ENCODE measurements at regions not wholly inside any gene's neighbourhood (a gene's known extent, or its start where the extent isn't known, plus 50 kb on each side); places are given as distances from the start of the nearest gene placed in this dataset.

- no peak for DNase-seq
- Histone ChIP-seq H3K4me3 (no peak overlapping the region), H3K4me1 (peaks cover 0 to 27% (median 7%) of the 10 kb centered on the region in 4 donors), H3K36me3 (no peaks in the 10 kb centered on the region), H3K27me3 (peaks cover 0 to 70% (median 28%) of the 10 kb centered on the region in 3 donors), H3K9me3 (no peaks in the 10 kb centered on the region), H3K27ac (no peak overlapping the region)
- TF ChIP-seq POLR2A (IDR thresholded peaks at IDR 0.05) (no peak), POLR2AphosphoS5 (IDR thresholded peaks at IDR 0.05) (no peak), EP300 (IDR thresholded peaks at IDR 0.05) (no peak)
- TF ChIP-seq, protein P1, sequence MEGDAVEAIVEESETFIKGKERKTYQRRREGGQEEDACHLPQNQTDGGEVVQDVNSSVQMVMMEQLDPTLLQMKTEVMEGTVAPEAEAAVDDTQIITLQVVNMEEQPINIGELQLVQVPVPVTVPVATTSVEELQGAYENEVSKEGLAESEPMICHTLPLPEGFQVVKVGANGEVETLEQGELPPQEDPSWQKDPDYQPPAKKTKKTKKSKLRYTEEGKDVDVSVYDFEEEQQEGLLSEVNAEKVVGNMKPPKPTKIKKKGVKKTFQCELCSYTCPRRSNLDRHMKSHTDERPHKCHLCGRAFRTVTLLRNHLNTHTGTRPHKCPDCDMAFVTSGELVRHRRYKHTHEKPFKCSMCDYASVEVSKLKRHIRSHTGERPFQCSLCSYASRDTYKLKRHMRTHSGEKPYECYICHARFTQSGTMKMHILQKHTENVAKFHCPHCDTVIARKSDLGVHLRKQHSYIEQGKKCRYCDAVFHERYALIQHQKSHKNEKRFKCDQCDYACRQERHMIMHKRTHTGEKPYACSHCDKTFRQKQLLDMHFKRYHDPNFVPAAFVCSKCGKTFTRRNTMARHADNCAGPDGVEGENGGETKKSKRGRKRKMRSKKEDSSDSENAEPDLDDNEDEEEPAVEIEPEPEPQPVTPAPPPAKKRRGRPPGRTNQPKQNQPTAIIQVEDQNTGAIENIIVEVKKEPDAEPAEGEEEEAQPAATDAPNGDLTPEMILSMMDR (IDR thresholded peaks at IDR 0.05), result no peak
- WGBS, 5 donors, result 37 to 53% (median 48%) methylated on average over 9 to 15 of the region's 15 CpGs
- intact Hi-C loops (cut with DNase I; ENCODE audit: low total_unique reads), result no loop called here
Observed at GRCh38 chr20:62561182-62561581, 81.1 kb upstream of the SLCO4A1 start.

- Histone ChIP-seq H3K4me3 (no peak overlapping the region), H3K27me3 (peaks cover 0 to 63% (median 24%) of the 10 kb centered on the region in 3 donors)
- intact Hi-C loops (cut with DNase I; ENCODE audit: low total_unique reads), result no loop called here
Observed at GRCh38 chr20:62561948-62562347, 80.4 kb upstream of the SLCO4A1 start.

GRCh38 chr20:62562831-62563230 is 79.5 kb upstream of the SLCO4A1 start:
- intact Hi-C loops (cut with DNase I; ENCODE audit: low total_unique reads), result no loop called here
- Histone ChIP-seq H3K4me3 (no peak overlapping the region), H3K4me1 (peaks cover 0 to 23% (median 3%) of the 10 kb centered on the region in 4 donors), H3K27me3 (peaks cover 0 to 54% (median 19%) of the 10 kb centered on the region in 3 donors), H3K9me3 (no peaks in the 10 kb centered on the region), H3K36me3 (no peaks in the 10 kb centered on the region), H3K27ac (no peak overlapping the region)
- 71 to 87% (median 78%) methylated on average over 14 to 18 of the region's 18 CpGs for WGBS, 5 donors
- TF ChIP-seq, protein P1 (IDR thresholded peaks at IDR 0.05), result no peak
- TF ChIP-seq POLR2AphosphoS5 (IDR thresholded peaks at IDR 0.05) (no peak), POLR2A (IDR thresholded peaks at IDR 0.05) (no peak), EP300 (IDR thresholded peaks at IDR 0.05) (no peak)
- no peak for DNase-seq

More at GRCh38 chr20:62561948-62562347, 80.4 kb upstream of the SLCO4A1 start:
- no peak for DNase-seq
- TF ChIP-seq POLR2A (IDR thresholded peaks at IDR 0.05) (no peak), POLR2AphosphoS5 (IDR thresholded peaks at IDR 0.05) (no peak), EP300 (IDR thresholded peaks at IDR 0.05) (no peak)
- TF ChIP-seq, protein P1 (IDR thresholded peaks at IDR 0.05), result no peak
- Histone ChIP-seq H3K36me3 (no peaks in the 10 kb centered on the region), H3K9me3 (no peaks in the 10 kb centered on the region), H3K4me1 (peaks cover 0 to 27% (median 6%) of the 10 kb centered on the region in 4 donors), H3K27ac (no peak overlapping the region)
- 47 to 57% (median 49%) methylated on average over 16 of the region's 16 CpGs for WGBS, 5 donors

- Histone ChIP-seq H3K4me1 (peaks cover 0 to 16% (median 0%) of the 10 kb centered on the region in 4 donors), H3K9me3 (no peaks in the 10 kb centered on the region), H3K4me3 (no peak overlapping the region), H3K36me3 (no peaks in the 10 kb centered on the region), H3K27me3 (peaks cover 0 to 47% (median 17%) of the 10 kb centered on the region in 3 donors), H3K27ac (no peak overlapping the region)
- WGBS, 5 donors, result 77 to 84% (median 81%) methylated on average over 7 to 15 of the region's 15 CpGs
- intact Hi-C loops (cut with DNase I; ENCODE audit: low total_unique reads), result no loop called here
- TF ChIP-seq EP300 (IDR thresholded peaks at IDR 0.05) (no peak), POLR2AphosphoS5 (IDR thresholded peaks at IDR 0.05) (no peak), POLR2A (IDR thresholded peaks at IDR 0.05) (no peak)
- TF ChIP-seq, protein P1 (IDR thresholded peaks at IDR 0.05), result no peak
- DNase-seq, result no peak
Observed at GRCh38 chr20:62563561-62563960, 78.7 kb upstream of the SLCO4A1 start.

All from stomach (tissue), 8 donors.